ENCODE measurements at regions not wholly inside any gene's neighbourhood (a gene's known extent, or its start where the extent isn't known, plus 50 kb on each side); places are given as distances from the start of the nearest gene placed in this dataset.
"Not testable (repeated sequence)": the region's sequence is repeated elsewhere in the genome, so short reads cannot be mapped to it uniquely, and the experiment has no call there.

DNA sequence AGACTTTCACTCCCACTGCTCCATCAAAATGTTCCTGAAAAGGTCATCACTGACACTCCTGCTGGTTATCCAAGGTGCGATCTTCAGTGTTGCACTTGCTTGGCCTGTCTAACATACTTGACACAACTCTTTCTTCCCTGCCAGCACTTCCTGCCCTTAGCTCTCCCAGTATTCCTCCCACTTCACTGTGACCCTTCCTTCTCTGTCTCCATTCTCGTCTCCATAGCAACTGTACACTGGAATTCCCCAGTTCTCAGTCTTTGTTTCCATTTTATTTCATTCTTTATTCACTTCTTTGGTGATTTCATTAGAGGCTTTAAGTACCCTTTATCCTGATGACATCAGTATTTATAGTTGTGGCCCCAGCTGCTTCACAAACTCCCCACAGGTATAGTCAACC is 333.0 kb downstream of the IRS1 start:
- in situ Hi-C loops (cut with HindIII; ENCODE audit: low sequenced_read_pairs), result no loop called here
- TF ChIP-seq, protein P1, sequence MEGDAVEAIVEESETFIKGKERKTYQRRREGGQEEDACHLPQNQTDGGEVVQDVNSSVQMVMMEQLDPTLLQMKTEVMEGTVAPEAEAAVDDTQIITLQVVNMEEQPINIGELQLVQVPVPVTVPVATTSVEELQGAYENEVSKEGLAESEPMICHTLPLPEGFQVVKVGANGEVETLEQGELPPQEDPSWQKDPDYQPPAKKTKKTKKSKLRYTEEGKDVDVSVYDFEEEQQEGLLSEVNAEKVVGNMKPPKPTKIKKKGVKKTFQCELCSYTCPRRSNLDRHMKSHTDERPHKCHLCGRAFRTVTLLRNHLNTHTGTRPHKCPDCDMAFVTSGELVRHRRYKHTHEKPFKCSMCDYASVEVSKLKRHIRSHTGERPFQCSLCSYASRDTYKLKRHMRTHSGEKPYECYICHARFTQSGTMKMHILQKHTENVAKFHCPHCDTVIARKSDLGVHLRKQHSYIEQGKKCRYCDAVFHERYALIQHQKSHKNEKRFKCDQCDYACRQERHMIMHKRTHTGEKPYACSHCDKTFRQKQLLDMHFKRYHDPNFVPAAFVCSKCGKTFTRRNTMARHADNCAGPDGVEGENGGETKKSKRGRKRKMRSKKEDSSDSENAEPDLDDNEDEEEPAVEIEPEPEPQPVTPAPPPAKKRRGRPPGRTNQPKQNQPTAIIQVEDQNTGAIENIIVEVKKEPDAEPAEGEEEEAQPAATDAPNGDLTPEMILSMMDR (IDR thresholded peaks at IDR 0.05; ENCODE audit: low read depth, low read length), result no peak
- no peak overlapping the region for H3K4me3 ChIP-seq (ENCODE audit: low read depth, low read length)
- no peak for DNase-seq (ENCODE audit: low read depth, low spot score)

DNA sequence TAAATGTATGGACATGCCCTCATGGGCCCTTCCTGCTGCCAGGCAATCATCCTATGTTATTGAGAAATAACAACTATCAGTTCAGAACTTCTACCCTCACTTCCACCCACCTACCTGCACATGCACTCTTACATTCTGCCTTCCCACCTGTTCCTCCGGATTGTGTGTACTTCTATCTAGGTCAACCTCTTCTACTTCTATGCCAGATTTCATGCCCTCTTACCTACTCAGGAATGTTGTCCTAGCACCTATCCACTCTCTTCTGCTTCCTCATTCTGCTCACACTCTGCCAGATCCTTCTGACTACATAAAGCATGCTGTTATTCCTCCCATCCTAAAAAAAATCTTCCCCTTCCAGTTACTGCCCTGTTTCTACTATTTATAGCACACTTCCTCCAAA is 333.5 kb downstream of the IRS1 start:
- in situ Hi-C loops (cut with HindIII; ENCODE audit: low sequenced_read_pairs), result no loop called here
- H3K4me3 ChIP-seq (ENCODE audit: low read depth, low read length), result no peak overlapping the region
- TF ChIP-seq, protein P1 (IDR thresholded peaks at IDR 0.05; ENCODE audit: low read depth, low read length), result no peak
- DNase-seq (ENCODE audit: low read depth, low spot score), result no peak

DNA sequence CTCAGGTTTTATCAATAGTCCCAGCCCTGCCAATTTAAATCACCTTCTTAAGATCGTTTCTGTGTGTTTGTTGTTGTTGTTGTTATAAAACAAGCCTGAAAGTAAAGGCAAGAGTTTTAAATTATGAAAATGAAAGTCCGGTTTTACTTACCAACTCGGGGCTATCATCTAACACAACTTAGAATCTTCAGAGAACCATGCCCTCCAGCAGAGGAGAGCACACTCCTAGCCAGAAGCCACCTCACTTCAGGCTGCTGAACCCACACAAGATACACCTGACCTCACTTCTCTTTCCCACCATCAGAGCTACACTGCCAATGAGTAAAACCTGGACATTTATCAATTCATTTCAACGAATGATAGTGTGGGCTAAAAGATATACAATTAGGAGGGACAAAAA is 335.2 kb downstream of the IRS1 start:
- in situ Hi-C loops (cut with HindIII; ENCODE audit: low sequenced_read_pairs), result no loop called here
- TF ChIP-seq, protein P1 (IDR thresholded peaks at IDR 0.05; ENCODE audit: low read depth, low read length), result no peak
- DNase-seq (ENCODE audit: low read depth, low spot score), result no peak
- no peak overlapping the region for H3K4me3 ChIP-seq (ENCODE audit: low read depth, low read length)

DNA sequence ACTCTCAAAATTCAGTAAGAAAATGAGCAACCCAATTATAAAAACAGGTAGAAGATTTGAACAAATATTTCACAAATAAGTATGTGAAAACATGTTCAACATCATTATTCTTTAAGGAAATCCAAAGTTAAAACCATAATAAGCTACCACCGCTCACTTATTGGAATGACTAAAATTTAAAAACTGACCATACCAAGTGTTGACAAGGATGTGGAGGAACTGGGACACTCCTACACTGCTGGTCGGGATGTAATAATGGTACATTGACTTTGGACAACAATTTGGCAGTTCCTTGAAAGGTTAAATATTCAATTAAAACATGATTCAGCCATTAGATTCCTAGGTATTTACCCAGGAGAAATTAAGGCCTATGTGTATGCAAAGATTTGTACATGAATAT is 336.5 kb downstream of the IRS1 start:
- no peak overlapping the region for H3K4me3 ChIP-seq (ENCODE audit: low read depth, low read length)
- TF ChIP-seq, protein P1 (IDR thresholded peaks at IDR 0.05; ENCODE audit: low read depth, low read length), result no peak
- in situ Hi-C loops (cut with HindIII; ENCODE audit: low sequenced_read_pairs), result no loop called here
- no peak for DNase-seq (ENCODE audit: low read depth, low spot score)

DNA sequence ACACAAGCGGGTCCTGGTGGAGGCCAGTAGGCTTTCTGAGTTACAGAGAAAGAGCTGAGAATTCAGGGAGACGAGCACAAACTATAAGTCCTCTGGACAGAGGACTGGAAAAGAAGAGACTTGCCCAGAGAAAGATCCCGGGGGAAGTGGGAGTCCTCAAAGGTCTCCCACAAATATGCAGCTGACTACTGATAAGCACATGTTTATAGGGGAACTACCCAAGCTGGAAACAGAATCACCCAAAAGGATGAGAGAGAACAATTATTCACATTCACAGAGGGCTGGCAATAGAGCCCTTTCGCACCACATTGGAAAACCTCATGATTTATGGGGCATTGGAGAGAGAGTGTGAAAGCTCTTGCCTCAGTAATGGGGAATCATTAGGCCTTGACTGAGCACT is 337.6 kb downstream of the IRS1 start:
- no peak overlapping the region for H3K4me3 ChIP-seq (ENCODE audit: low read depth, low read length)
- DNase-seq (ENCODE audit: low read depth, low spot score), result no peak
- in situ Hi-C loops (cut with HindIII; ENCODE audit: low sequenced_read_pairs), result no loop called here
- TF ChIP-seq, protein P1 (IDR thresholded peaks at IDR 0.05; ENCODE audit: low read depth, low read length), result no peak

DNA sequence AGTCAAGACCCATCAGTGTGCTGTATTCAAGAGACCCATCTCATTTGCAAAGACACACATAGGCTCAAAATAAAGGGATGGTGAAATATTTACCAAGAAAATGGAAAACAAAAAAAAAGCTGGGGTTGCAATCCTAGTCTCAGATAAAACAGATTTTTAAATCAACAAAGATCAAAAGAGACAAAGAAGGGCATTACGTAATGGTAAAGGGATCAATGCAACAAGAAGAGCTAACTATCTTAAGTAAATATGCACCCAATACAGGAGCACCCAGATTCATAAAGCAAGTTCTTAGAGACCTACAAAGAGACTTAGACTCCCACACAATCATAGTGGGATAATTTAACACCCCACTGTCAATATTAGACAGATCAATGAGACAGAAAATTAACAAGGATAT is 343.5 kb downstream of the IRS1 start:
- in situ Hi-C loops (cut with HindIII; ENCODE audit: low sequenced_read_pairs); H3K4me3 ChIP-seq (ENCODE audit: low read depth, low read length); DNase-seq (ENCODE audit: low read depth, low spot score): not testable (repeated sequence)

DNA sequence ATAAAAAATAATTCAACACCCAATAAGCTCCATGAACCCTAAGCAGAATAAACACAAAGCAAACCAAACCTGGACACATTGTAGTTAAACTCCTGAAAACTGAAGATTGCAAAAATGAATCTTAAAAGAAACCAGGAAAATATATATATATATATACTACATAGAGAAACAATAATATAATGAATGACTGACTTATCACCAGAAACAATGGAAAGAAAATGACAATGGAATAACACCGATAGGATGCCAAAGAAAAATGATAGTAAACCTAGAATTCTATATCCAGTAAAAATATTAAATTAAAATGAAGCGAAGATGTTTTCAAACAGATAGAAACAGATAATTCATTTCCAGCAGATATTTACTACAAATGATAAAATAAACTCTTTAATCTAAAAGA is 346.9 kb downstream of the IRS1 start:
- in situ Hi-C loops (cut with HindIII; ENCODE audit: low sequenced_read_pairs), result no loop called here
- no peak overlapping the region for H3K4me3 ChIP-seq (ENCODE audit: low read depth, low read length)
- DNase-seq (ENCODE audit: low read depth, low spot score), result no peak
- TF ChIP-seq, protein P1 (IDR thresholded peaks at IDR 0.05; ENCODE audit: low read depth, low read length), result no peak
